GM19025 (cell line): ENCODE measurements at regions not wholly inside any gene's neighbourhood (a gene's known extent, or its start where the extent isn't known, plus 50 kb on each side); places are given as distances from the start of the nearest gene placed in this dataset.
A peak's percentile ranks its signal among the peaks of the same experiment; 100 is the strongest.

Experiments
- ATAC-seq: cut with Tn5 transposase; IDR thresholded peaks from one replicate; pipeline ENCODE4 v1.9.1; 2021; ENCODE audit warnings: mild to moderate bottlenecking, low read depth, moderate library complexity; ENCODE audit not compliant: unreplicated experiment

GRCh38 chr20:50338479-50339391 is 148.1 kb downstream of the CEBPB start:
- peak; percentile 68 for ATAC-seq

- ATAC-seq, result no peak
These were observed 148.9 kb downstream of the CEBPB start for GRCh38 chr20:50339466-50339901.

GRCh38 chr20:50340541-50340940 is 149.9 kb downstream of the CEBPB start:
- no peak for ATAC-seq

- ATAC-seq, result no peak
These were observed 150.4 kb downstream of the CEBPB start for GRCh38 chr20:50341050-50341449.

GRCh38 chr20:50341880-50342637 is 151.4 kb downstream of the CEBPB start:
- no peak for ATAC-seq

GRCh38 chr20:50342638-50343102 is 152.0 kb downstream of the CEBPB start:
- no peak for ATAC-seq

- no peak for ATAC-seq
These were observed 152.5 kb downstream of the CEBPB start for GRCh38 chr20:50343125-50343489.

GRCh38 chr20:50343490-50344179 is 153.0 kb downstream of the CEBPB start:
- ATAC-seq, result no peak

GRCh38 chr20:50344232-50345071 is 153.8 kb downstream of the CEBPB start:
- ATAC-seq, result no peak

GRCh38 chr20:50345712-50346373 is 155.2 kb downstream of the CEBPB start:
- ATAC-seq, result no peak

- no peak for ATAC-seq
These were observed 156.0 kb downstream of the CEBPB start for GRCh38 chr20:50346374-50347283.

- no peak for ATAC-seq
These were observed 156.8 kb downstream of the CEBPB start for GRCh38 chr20:50347284-50348063.

- no peak for ATAC-seq
These were observed 157.5 kb downstream of the CEBPB start for GRCh38 chr20:50348096-50348495.

GRCh38 chr20:50350510-50351249 is 159.5 kb upstream of the PTPN1 start:
- ATAC-seq, result no peak

- no peak for ATAC-seq
These were observed 158.6 kb upstream of the PTPN1 start for GRCh38 chr20:50351541-50351940.

- no peak for ATAC-seq
These were observed 156.8 kb upstream of the PTPN1 start for GRCh38 chr20:50353289-50353961.
